ENCODE measurements at regions not wholly inside any gene's neighbourhood (a gene's known extent, or its start where the extent isn't known, plus 50 kb on each side); places are given as distances from the start of the nearest gene placed in this dataset.
A peak's percentile ranks its signal among the peaks of the same experiment; 100 is the strongest.
"Not testable (repeated sequence)": the region's sequence is repeated elsewhere in the genome, so short reads cannot be mapped to it uniquely, and the experiment has no call there.

GRCh38 chrX:40952855-40953254 is 132.4 kb upstream of the USP9X start:
- no peak for FAIRE-seq

DNA sequence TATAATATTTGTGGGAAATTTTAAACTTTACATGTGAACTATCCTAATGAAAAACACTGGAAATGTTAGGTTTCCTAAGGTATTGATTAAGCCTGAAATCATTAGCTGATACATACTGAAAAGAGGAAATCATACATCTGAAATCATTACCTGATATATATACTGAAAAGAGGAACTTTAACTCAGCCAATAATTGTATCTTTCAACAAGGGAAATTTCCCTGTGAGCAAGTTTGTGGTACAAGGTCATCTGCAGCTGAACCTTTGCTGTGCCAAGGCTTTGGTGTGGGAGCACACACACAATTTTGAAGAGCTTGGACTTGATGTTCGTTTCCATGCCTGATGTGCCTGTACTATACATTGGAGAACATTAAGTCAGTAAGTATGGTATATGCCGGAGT is 131.9 kb upstream of the USP9X start:
- no peak for FAIRE-seq

- no peak for FAIRE-seq
Observed at GRCh38 chrX:40960041-40960440, 125.2 kb upstream of the USP9X start.

- no peak for FAIRE-seq
Observed at GRCh38 chrX:40962793-40963407, 122.3 kb upstream of the USP9X start.

DNA sequence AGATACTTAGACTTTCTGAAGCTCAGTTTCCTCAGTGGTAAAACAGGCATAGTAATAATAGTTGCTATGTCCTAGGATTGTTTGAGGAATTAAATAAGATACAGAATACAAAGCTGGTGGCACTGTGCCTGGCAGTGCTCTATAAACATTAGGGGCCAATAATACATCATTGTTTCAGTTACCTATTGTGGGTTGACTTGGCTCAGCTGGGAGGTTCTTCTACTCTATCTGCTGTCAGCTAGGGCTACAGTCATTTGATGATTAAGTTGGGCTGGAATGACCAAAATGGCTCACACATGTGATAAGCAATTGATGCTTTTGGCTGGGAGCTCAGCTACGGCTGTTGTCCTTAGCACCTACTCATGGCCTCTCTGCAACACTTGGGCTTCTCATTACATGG is 121.2 kb upstream of the USP9X start:
- FAIRE-seq = no peak

- FAIRE-seq = no peak
Observed at GRCh38 chrX:40964633-40965586, 120.3 kb upstream of the USP9X start.

DNA sequence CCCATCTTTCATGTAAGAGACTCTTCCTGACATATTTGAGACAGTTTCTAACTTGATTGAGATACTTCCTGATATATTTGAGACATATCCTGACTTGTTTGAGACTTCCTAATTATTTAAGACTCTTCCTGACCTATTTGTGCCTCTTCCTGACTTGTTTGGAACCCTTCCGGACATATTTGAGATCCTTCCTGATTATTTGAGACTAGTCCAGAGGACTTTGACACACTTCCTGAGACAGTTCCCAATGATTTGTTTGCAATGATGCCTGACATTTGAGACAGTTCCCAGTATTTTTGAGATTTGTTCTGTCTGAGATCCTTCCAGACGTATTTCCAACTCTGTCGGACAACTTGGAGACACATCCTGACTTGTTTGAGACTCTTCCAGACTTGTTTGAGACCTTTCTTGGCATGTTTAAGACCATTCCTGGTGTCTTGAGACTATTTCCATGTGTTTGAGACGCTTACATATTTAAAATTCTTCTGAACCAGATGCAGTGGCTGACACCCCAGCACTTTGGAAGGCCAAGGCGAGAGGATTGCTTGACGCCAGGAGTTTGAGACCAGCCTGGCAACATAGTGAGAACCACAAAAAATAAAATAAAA is 118.9 kb upstream of the USP9X start:
- FAIRE-seq = no peak

DNA sequence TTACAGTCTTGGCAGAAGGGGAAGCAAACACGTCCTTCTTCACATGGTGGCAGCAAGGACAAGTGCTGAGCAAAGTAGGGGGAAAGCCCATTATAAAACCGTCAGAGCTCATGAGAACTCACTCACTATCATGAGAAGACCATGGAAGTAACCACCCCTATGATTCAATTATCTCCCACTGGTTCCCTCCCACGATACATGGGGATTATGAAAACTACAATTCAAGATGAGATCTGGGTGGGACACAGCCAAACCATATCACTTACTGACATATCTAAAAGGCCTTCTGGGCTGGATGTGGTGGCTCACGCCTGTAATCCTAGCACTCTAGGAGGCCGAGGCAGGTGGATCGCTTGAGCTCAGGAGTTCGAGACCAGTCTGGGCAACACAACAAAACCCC is 117.1 kb upstream of the USP9X start:
- FAIRE-seq = no peak

DNA sequence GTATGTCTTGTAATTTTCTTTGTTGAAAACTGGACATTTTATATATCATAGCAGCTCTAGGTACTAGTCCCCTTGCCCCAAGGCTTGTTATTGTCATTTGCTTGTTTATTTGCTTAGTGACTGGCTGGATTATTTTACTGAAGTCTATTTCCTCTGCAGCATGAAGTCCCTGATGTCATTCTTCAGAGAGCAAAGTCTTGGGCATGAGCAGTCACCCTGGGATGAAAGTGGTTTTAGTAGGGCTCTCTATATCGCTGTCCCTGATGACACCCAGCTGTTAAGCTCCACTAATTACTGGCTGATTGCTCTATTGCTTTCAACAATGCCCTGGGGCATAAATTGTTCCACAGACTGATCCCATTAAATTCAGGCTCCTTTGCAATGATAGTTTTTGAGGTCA is 113.5 kb upstream of the USP9X start:
- no peak for FAIRE-seq

DNA sequence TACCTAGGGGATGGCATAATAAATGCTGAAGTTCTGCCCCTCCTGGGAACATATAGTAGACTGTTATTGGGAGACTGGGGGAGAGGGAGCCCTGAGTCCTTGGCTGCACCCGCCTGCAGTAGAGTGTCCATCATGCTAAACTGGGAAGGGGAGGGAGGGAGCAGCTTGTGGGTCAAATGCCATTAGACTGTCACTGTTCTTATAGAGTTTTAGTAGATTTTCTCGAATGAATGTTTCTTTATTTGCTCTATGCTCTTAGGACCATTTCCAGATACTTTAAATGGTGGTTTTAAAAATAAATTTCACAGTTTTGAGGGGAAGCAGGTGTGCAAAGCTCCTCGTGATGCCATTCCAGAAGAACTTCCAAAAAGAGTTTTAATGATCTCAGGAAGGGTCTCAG is 111.6 kb upstream of the USP9X start:
- no peak for FAIRE-seq

GRCh38 chrX:40975951-40976350 is 109.3 kb upstream of the USP9X start:
- FAIRE-seq = no peak

DNA sequence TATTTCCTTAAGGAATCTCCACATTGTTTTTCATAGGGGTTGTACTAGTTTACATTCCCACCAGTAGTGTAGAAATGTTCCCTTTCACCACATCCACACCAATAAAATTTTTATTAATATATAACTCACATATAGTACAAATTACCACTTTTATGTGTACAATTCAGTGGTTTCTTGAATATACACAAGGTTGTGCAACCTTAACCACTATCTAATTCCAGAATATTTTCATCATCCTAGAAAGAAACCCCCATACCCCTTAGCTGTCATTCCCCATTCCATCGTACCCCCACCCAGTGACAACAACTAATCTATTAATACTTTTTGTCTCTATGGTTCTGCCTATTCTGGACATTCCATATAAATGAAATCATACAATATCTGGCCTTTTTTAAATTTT is 108.3 kb upstream of the USP9X start:
- FAIRE-seq = no peak

- no peak for FAIRE-seq
Observed at GRCh38 chrX:40984962-40985361, 100.3 kb upstream of the USP9X start.

DNA sequence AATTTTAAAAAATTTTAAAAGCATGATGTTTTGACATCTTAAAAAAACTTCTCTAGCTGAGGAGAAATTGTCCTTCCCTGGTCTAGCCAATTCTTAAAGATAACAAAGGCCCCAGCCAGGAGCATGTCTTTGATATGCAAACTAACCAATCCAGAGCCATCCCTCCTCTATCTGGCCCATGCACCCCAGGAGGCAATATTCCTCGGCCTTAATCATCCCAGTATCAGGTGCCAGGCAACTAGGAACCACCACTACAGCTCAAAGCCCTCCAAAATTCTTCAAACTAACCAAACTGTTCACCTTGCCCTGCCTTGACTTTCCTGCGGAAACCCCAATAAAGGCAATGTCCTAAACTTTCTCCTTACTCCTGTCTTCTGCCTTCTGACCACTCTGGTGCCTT is 97.8 kb upstream of the USP9X start:
- FAIRE-seq = no peak

GRCh38 chrX:40988100-40988499 is 97.1 kb upstream of the USP9X start:
- FAIRE-seq = no peak

- FAIRE-seq = not testable (repeated sequence)
Observed at GRCh38 chrX:40993395-40993794, 91.8 kb upstream of the USP9X start.

GRCh38 chrX:40996886-40997530 is 88.2 kb upstream of the USP9X start:
- peak; percentile 90 for FAIRE-seq

GRCh38 chrX:40998123-40998522 is 87.1 kb upstream of the USP9X start:
- no peak for FAIRE-seq

- no peak for FAIRE-seq
Observed at GRCh38 chrX:41001327-41001726, 83.9 kb upstream of the USP9X start.

GRCh38 chrX:41002026-41002425 is 83.2 kb upstream of the USP9X start:
- no peak for FAIRE-seq

DNA sequence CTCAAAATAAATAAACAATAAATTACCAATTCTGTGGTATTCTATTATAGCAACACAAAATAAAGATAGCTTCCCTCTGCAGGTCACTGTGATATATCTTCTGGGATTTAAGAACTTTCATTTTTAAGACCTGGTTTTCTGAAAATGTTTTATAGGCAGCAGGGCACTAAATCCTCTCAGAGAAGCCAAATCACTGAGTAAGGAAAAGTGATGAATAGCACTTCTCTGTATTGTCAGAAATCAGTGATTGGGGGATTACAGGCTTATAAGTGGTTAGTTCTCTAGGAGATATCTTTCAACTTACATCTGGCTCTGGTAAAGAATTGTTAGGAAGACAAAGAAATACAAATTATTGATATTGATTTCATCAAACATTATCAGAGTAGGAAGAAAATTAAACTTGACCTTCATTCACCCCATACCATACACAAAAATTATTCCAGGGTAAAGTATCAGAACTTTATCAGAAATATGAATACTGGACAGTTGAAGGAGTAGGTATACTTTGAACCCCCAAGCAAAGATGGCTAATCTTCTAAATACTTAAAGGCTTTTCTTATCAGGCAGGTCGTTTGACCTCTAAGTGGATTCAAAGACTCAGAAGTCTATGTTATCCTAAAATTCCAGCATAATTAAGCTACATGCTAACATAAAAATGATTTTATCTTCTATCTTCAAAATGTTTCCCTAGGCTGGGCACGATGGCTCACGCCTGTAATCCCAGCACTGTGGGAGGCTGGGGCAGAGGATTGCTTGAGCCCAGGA is 81.6 kb upstream of the USP9X start:
- FAIRE-seq = no peak

- FAIRE-seq = no peak
Observed at GRCh38 chrX:41005445-41005992, 79.7 kb upstream of the USP9X start.
